H1 (cell line): ENCODE measurements at regions not wholly inside any gene's neighbourhood (a gene's known extent, or its start where the extent isn't known, plus 50 kb on each side); places are given as distances from the start of the nearest gene placed in this dataset.

Experiments used
- NANOG ChIP-seq: IDR thresholded peaks from 2 replicates; pipeline ENCODE4 v1.6.1; 2011; ENCODE audit warnings: low read length, low read depth, mild to moderate bottlenecking, inconsistent platforms; ENCODE audit not compliant: insufficient read depth, poor library complexity, severe bottlenecking
- POLR2AphosphoS5 ChIP-seq: IDR thresholded peaks from 2 replicates; pipeline ENCODE4 v1.6.1; 2011; ENCODE audit warnings: low read depth, low read length
- RNF2 ChIP-seq: fragments of 200-900, 300-1000 bp; sonication (generic); IDR thresholded peaks from 2 replicates; pipeline ENCODE4 v1.7.1; 2016; ENCODE audit warnings: borderline replicate concordance, low read depth, mild to moderate bottlenecking, antibody characterized with exemption, low read length; ENCODE audit not compliant: poor library complexity, severe bottlenecking; ENCODE audit errors: missing control alignments
- TF ChIP-seq, protein P1 (sequence below): fragments of 300-600 bp; sonication (generic); IDR thresholded peaks from 2 replicates; pipeline ENCODE4 v1.7.1; 2012; ENCODE audit warnings: low read length, moderate library complexity, mild to moderate bottlenecking, inconsistent platforms; ENCODE audit not compliant: insufficient replicate concordance
- TF ChIP-seq, protein P2 (sequence below): IDR thresholded peaks from 2 replicates; pipeline ENCODE4 v1.6.1; 2012; ENCODE audit warnings: low read length, inconsistent platforms

GRCh38 chr20:47969426-47969825 is 184.1 kb upstream of the SULF2 start (continued):
- TF ChIP-seq, protein P1, sequence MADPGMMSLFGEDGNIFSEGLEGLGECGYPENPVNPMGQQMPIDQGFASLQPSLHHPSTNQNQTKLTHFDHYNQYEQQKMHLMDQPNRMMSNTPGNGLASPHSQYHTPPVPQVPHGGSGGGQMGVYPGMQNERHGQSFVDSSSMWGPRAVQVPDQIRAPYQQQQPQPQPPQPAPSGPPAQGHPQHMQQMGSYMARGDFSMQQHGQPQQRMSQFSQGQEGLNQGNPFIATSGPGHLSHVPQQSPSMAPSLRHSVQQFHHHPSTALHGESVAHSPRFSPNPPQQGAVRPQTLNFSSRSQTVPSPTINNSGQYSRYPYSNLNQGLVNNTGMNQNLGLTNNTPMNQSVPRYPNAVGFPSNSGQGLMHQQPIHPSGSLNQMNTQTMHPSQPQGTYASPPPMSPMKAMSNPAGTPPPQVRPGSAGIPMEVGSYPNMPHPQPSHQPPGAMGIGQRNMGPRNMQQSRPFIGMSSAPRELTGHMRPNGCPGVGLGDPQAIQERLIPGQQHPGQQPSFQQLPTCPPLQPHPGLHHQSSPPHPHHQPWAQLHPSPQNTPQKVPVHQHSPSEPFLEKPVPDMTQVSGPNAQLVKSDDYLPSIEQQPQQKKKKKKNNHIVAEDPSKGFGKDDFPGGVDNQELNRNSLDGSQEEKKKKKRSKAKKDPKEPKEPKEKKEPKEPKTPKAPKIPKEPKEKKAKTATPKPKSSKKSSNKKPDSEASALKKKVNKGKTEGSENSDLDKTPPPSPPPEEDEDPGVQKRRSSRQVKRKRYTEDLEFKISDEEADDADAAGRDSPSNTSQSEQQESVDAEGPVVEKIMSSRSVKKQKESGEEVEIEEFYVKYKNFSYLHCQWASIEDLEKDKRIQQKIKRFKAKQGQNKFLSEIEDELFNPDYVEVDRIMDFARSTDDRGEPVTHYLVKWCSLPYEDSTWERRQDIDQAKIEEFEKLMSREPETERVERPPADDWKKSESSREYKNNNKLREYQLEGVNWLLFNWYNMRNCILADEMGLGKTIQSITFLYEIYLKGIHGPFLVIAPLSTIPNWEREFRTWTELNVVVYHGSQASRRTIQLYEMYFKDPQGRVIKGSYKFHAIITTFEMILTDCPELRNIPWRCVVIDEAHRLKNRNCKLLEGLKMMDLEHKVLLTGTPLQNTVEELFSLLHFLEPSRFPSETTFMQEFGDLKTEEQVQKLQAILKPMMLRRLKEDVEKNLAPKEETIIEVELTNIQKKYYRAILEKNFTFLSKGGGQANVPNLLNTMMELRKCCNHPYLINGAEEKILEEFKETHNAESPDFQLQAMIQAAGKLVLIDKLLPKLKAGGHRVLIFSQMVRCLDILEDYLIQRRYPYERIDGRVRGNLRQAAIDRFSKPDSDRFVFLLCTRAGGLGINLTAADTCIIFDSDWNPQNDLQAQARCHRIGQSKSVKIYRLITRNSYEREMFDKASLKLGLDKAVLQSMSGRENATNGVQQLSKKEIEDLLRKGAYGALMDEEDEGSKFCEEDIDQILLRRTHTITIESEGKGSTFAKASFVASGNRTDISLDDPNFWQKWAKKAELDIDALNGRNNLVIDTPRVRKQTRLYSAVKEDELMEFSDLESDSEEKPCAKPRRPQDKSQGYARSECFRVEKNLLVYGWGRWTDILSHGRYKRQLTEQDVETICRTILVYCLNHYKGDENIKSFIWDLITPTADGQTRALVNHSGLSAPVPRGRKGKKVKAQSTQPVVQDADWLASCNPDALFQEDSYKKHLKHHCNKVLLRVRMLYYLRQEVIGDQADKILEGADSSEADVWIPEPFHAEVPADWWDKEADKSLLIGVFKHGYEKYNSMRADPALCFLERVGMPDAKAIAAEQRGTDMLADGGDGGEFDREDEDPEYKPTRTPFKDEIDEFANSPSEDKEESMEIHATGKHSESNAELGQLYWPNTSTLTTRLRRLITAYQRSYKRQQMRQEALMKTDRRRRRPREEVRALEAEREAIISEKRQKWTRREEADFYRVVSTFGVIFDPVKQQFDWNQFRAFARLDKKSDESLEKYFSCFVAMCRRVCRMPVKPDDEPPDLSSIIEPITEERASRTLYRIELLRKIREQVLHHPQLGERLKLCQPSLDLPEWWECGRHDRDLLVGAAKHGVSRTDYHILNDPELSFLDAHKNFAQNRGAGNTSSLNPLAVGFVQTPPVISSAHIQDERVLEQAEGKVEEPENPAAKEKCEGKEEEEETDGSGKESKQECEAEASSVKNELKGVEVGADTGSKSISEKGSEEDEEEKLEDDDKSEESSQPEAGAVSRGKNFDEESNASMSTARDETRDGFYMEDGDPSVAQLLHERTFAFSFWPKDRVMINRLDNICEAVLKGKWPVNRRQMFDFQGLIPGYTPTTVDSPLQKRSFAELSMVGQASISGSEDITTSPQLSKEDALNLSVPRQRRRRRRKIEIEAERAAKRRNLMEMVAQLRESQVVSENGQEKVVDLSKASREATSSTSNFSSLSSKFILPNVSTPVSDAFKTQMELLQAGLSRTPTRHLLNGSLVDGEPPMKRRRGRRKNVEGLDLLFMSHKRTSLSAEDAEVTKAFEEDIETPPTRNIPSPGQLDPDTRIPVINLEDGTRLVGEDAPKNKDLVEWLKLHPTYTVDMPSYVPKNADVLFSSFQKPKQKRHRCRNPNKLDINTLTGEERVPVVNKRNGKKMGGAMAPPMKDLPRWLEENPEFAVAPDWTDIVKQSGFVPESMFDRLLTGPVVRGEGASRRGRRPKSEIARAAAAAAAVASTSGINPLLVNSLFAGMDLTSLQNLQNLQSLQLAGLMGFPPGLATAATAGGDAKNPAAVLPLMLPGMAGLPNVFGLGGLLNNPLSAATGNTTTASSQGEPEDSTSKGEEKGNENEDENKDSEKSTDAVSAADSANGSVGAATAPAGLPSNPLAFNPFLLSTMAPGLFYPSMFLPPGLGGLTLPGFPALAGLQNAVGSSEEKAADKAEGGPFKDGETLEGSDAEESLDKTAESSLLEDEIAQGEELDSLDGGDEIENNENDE, result no peak
- no peak for TF ChIP-seq NANOG
- TF ChIP-seq RNF2, result no peak
- TF ChIP-seq, protein P2, sequence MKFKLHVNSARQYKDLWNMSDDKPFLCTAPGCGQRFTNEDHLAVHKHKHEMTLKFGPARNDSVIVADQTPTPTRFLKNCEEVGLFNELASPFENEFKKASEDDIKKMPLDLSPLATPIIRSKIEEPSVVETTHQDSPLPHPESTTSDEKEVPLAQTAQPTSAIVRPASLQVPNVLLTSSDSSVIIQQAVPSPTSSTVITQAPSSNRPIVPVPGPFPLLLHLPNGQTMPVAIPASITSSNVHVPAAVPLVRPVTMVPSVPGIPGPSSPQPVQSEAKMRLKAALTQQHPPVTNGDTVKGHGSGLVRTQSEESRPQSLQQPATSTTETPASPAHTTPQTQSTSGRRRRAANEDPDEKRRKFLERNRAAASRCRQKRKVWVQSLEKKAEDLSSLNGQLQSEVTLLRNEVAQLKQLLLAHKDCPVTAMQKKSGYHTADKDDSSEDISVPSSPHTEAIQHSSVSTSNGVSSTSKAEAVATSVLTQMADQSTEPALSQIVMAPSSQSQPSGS, result no peak
- no peak for TF ChIP-seq POLR2AphosphoS5
